Stimulated activated CD8-positive, alpha-beta memory T cell treated with anti-CD3 and anti-CD28 coated beads, Interleukin-12 subunit alpha, Interleukin-12 subunit beta, amount 100 ng/mL, for 24 hours (primary cell): ENCODE measurements at regions not wholly inside any gene's neighbourhood (a gene's known extent, or its start where the extent isn't known, plus 50 kb on each side); places are given as distances from the start of the nearest gene placed in this dataset.
"Not testable (repeated sequence)": the region's sequence is repeated elsewhere in the genome, so short reads cannot be mapped to it uniquely, and the experiment has no call there.

Source experiments
- DNase-seq: peaks from one replicate; pipeline ENCODE4 v3.0.0-alpha.2; 2020; ENCODE audit errors: extremely low read depth

GRCh38 chr4:123600987-123601904, 204.7 kb downstream of the SPRY1 start:
- DNase-seq: no peak

GRCh38 chr4:123602007-123602406, 205.4 kb downstream of the SPRY1 start:
- no peak for DNase-seq

- no peak for DNase-seq
Observed at GRCh38 chr4:123603165-123603564, 206.6 kb downstream of the SPRY1 start.

- not testable (repeated sequence) for DNase-seq
Observed at GRCh38 chr4:123605797-123606196, 209.2 kb downstream of the SPRY1 start.

GRCh38 chr4:123606336-123606735, 209.7 kb downstream of the SPRY1 start:
- DNase-seq: no peak

GRCh38 chr4:123606946-123607542, 210.4 kb downstream of the SPRY1 start:
- no peak for DNase-seq

- DNase-seq: no peak
Observed at GRCh38 chr4:123609829-123610228, 213.2 kb downstream of the SPRY1 start.

- DNase-seq: no peak
Observed at GRCh38 chr4:123613586-123614344, 217.2 kb downstream of the SPRY1 start.

- no peak for DNase-seq
Observed at GRCh38 chr4:123615901-123616300, 219.3 kb downstream of the SPRY1 start.

- no peak for DNase-seq
Observed at GRCh38 chr4:123616951-123617461, 220.4 kb downstream of the SPRY1 start.

GRCh38 chr4:123617791-123618190, 221.2 kb downstream of the SPRY1 start:
- DNase-seq: no peak

- DNase-seq: no peak
Observed at GRCh38 chr4:123618606-123619005, 222.0 kb downstream of the SPRY1 start.

- DNase-seq: no peak
Observed at GRCh38 chr4:123619326-123619725, 222.7 kb downstream of the SPRY1 start.

GRCh38 chr4:123619895-123620294, 223.3 kb downstream of the SPRY1 start:
- no peak for DNase-seq

GRCh38 chr4:123621072-123621705, 224.6 kb downstream of the SPRY1 start:
- no peak for DNase-seq

- DNase-seq: no peak
Observed at GRCh38 chr4:123622572-123622971, 226.0 kb downstream of the SPRY1 start.

- no peak for DNase-seq
Observed at GRCh38 chr4:123623611-123624010, 227.0 kb downstream of the SPRY1 start.

- no peak for DNase-seq
Observed at GRCh38 chr4:123624959-123625358, 228.4 kb downstream of the SPRY1 start.

- no peak for DNase-seq
Observed at GRCh38 chr4:123628288-123628687, 231.7 kb downstream of the SPRY1 start.

- no peak for DNase-seq
Observed at GRCh38 chr4:123631786-123632692, 235.4 kb downstream of the SPRY1 start.

GRCh38 chr4:123632693-123633030, 236.1 kb downstream of the SPRY1 start:
- no peak for DNase-seq
